Suprapubic skin (tissue), 3 donors: ENCODE measurements at regions not wholly inside any gene's neighbourhood (a gene's known extent, or its start where the extent isn't known, plus 50 kb on each side); places are given as distances from the start of the nearest gene placed in this dataset.

ENCODE experiments used
- EP300 ChIP-seq: sonication (generic); formaldehyde crosslinking; IDR thresholded peaks from one replicate; pipeline ENCODE4 v1.6.1; 2017; ENCODE audit warnings: antibody characterized with exemption
- TF ChIP-seq, protein P1 (sequence below), 2 donors: fragments of 200-600 bp in 1 of 2; fragments of 450-650 bp in 1 of 2; sonication (generic) in 1 of 2; IDR thresholded peaks; one replicate each; pipeline ENCODE4 v1.5.1; 2016 to 2019; ENCODE audit warnings: antibody characterized with exemption in 2 of 2, mild to moderate bottlenecking in 1 of 2, moderate library complexity in 1 of 2

GRCh38 chr11:8765294-8765693 is 82.7 kb downstream of the RPL27A start:
- TF ChIP-seq, protein P1, sequence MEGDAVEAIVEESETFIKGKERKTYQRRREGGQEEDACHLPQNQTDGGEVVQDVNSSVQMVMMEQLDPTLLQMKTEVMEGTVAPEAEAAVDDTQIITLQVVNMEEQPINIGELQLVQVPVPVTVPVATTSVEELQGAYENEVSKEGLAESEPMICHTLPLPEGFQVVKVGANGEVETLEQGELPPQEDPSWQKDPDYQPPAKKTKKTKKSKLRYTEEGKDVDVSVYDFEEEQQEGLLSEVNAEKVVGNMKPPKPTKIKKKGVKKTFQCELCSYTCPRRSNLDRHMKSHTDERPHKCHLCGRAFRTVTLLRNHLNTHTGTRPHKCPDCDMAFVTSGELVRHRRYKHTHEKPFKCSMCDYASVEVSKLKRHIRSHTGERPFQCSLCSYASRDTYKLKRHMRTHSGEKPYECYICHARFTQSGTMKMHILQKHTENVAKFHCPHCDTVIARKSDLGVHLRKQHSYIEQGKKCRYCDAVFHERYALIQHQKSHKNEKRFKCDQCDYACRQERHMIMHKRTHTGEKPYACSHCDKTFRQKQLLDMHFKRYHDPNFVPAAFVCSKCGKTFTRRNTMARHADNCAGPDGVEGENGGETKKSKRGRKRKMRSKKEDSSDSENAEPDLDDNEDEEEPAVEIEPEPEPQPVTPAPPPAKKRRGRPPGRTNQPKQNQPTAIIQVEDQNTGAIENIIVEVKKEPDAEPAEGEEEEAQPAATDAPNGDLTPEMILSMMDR (IDR thresholded peaks at IDR 0.05): no peak
- TF ChIP-seq EP300: no peak
